HepG2 (cell line): ENCODE measurements at regions not wholly inside any gene's neighbourhood (a gene's known extent, or its start where the extent isn't known, plus 50 kb on each side); places are given as distances from the start of the nearest gene placed in this dataset.
A peak's percentile ranks its signal among the peaks of the same experiment; 100 is the strongest.

Experiments
- ATAC-seq: fragments of 200-7000 bp; cut with Tn5 transposase; 3 replicates; pipeline ENCODE4 v1.9.1; 2020; ENCODE audit warnings: mild to moderate bottlenecking, moderate library complexity
- BruUV-seq: library from RNA; stranded (reverse); fragments of 400-500 nt; replicated peaks from 2 replicates; lab custom pipeline; 2021; lab: Mats Ljungman, UMichigan
- CTCF ChIA-PET: fragments of 300-600 bp; formaldehyde crosslinking; extraction: SDS; loops from one replicate; lab custom pipeline; 2021; ENCODE audit warnings: low total read pairs, inconsistent platforms, low intra/inter-chr PET ratio; lab: Yijun Ruan, JAX
- POLR2A ChIA-PET: fragments of 350-600 bp; sonication (Branson Sonifier 250); formaldehyde crosslinking; loops from one replicate; lab custom pipeline; 2020; ENCODE audit warnings: antibody characterized with exemption, inconsistent platforms; lab: Yijun Ruan, JAX
- DNase-seq: peaks from one replicate; pipeline ENCODE4 v3.0.0-alpha.2; 2015; ENCODE audit warnings: low spot score
- FAIRE-seq: peaks from 3 replicates; lab custom pipeline; 2011; peaks lifted over from hg19 to GRCh38; lab: Jason Lieb, UNC
- H2AFZ ChIP-seq: one replicate; pipeline ENCODE4 v1.6.1; 2011; ENCODE audit warnings: low read length, inconsistent platforms
- H3K27ac ChIP-seq: fragments of 300-600 bp; 3 replicates; pipeline ENCODE4 v1.8.0; 2011; ENCODE audit warnings: mixed run types, mild to moderate bottlenecking, mixed read lengths, low read length, inconsistent platforms; ENCODE audit not compliant: insufficient read depth; ENCODE audit errors: extremely low read length
- H3K27me3 ChIP-seq, 2 experiments: fragments of 200-600 bp in 1 of 2; 2 replicates in 1 of 2; 3 replicates in 1 of 2; pipeline versions ENCODE4 v1.6.0 to v1.8.0; 2011; ENCODE audit warnings: low read length in 2 of 2, mild to moderate bottlenecking in 2 of 2, moderate library complexity in 2 of 2, inconsistent platforms in 1 of 2; ENCODE audit not compliant: insufficient read depth in 2 of 2, control insufficient read depth in 1 of 2
- H3K36me3 ChIP-seq, 2 experiments: fragments of 200-600 bp in 1 of 2; replicated peaks in 1 of 2; 2 replicates in 1 of 2; 3 replicates in 1 of 2; pipeline versions ENCODE4 v1.5.1 to v1.8.0; 2011; ENCODE audit warnings: low read length in 2 of 2, inconsistent platforms in 1 of 2; ENCODE audit not compliant: insufficient read depth in 2 of 2, control insufficient read depth in 1 of 2
- H3K4me1 ChIP-seq: 2 replicates; pipeline ENCODE4 v1.5.1; 2012; ENCODE audit warnings: low read length, inconsistent platforms; ENCODE audit not compliant: insufficient read depth
- H3K4me2 ChIP-seq: 2 replicates; pipeline ENCODE4 v1.6.0; 2011; ENCODE audit warnings: low read depth, low read length, inconsistent platforms
- H3K4me3 ChIP-seq, 3 experiments: fragments of 200-600 bp in 1 of 3; sonication (generic), shearing (Covaris generic) in 1 of 3; replicated peaks in 1 of 3; 2 replicates each; pipeline ENCODE4 v1.5.1; 2011 to 2016; ENCODE audit warnings: low read length in 3 of 3, inconsistent platforms in 2 of 3, low read depth in 2 of 3, mild to moderate bottlenecking in 2 of 3, control low read depth in 1 of 3, mixed read lengths in 1 of 3; ENCODE audit not compliant: insufficient read depth in 1 of 3
- H3K79me2 ChIP-seq: one replicate; pipeline ENCODE4 v1.6.1; 2011; ENCODE audit warnings: low read length, inconsistent platforms; ENCODE audit not compliant: insufficient read depth
- H3K9ac ChIP-seq: 2 replicates; pipeline ENCODE4 v1.6.0; 2011; ENCODE audit warnings: mild to moderate bottlenecking, low read depth, low read length, inconsistent platforms; ENCODE audit not compliant: insufficient read depth
- H3K9me3 ChIP-seq: 2 replicates; pipeline ENCODE4 v1.5.1; 2012; ENCODE audit warnings: mild to moderate bottlenecking, low read length
- H4K20me1 ChIP-seq: 2 replicates; pipeline ENCODE4 v1.6.0; 2011; ENCODE audit warnings: inconsistent platforms, mild to moderate bottlenecking, low read length, moderate library complexity; ENCODE audit not compliant: insufficient read depth
- CEBPG ChIP-seq: IDR thresholded peaks from 2 replicates; pipeline ENCODE4 v1.6.1; 2016
- ERF ChIP-seq: IDR thresholded peaks from 2 replicates; pipeline ENCODE4 v1.6.1; 2018; ENCODE audit warnings: missing biosample characterization, missing genetic modification reagents
- FOXP1 ChIP-seq, 2 experiments: fragments of 450-650 bp in 1 of 2; IDR thresholded peaks; 2 replicates each; pipeline ENCODE4 v1.6.1; 2017 to 2018; ENCODE audit warnings: antibody characterized with exemption in 1 of 2
- HNF4A ChIP-seq: sonication (generic); formaldehyde crosslinking; IDR thresholded peaks from 2 replicates; pipeline ENCODE4 v1.4.0; 2020; ENCODE audit warnings: missing genetic modification reagents
- NR2F1 ChIP-seq, 2 experiments: fragments of 450-650 bp in 1 of 2; formaldehyde crosslinking in 1 of 2; IDR thresholded peaks; 2 replicates each; pipeline versions ENCODE4 v1.5.0 to v1.6.1; 2016 to 2020; ENCODE audit warnings: mild to moderate bottlenecking in 1 of 2, missing compliant biosample characterization in 1 of 2, missing genetic modification reagents in 1 of 2, moderate library complexity in 1 of 2
- PAXIP1 ChIP-seq: sonication (generic); formaldehyde crosslinking; conservative IDR thresholded peaks from 2 replicates; pipeline ENCODE4 v1.4.0; 2020; ENCODE audit warnings: mild to moderate bottlenecking, missing genetic modification reagents, moderate library complexity
- WGBS: methylation state at CpG from one replicate; pipeline ENCODE4 v1.1.6; 2017; ENCODE audit warnings: low lambda C conversion rate; 5-methylcytosine and 5-hydroxymethylcytosine counted together
- in situ Hi-C: cut with HindIII; loops from 2 replicates; pipeline ENCODE4 v1.10.0; 2017; ENCODE audit warnings: low pct_unique_long_range_greater_than_20kb; ENCODE audit not compliant: extremely low pct_ligation_motif_present
- intact Hi-C: fragments of 100-400 bp; cut with micrococcal nuclease; formaldehyde crosslinking; loops from one replicate; pipeline ENCODE4 v1.10.0; 2022; ENCODE audit not compliant: unreplicated experiment
- TF ChIP-seq, protein P1 (sequence below), 2 experiments: sonication (generic) in 1 of 2; formaldehyde crosslinking in 1 of 2; IDR thresholded peaks; 2 replicates each; pipeline versions ENCODE4 v1.4.0 to v1.6.1; 2016 to 2020; ENCODE audit warnings: borderline replicate concordance in 1 of 2, low read depth in 1 of 2, mild to moderate bottlenecking in 1 of 2, missing genetic modification reagents in 1 of 2
- TF ChIP-seq, protein P2 (sequence below): sonication (generic); formaldehyde crosslinking; IDR thresholded peaks from 2 replicates; pipeline ENCODE4 v1.4.0; 2020; ENCODE audit warnings: missing genetic modification reagents, mild to moderate bottlenecking, borderline replicate concordance
- TF ChIP-seq, protein P3 (sequence below): sonication (generic); IDR thresholded peaks from 2 replicates; pipeline ENCODE4 v1.6.1; 2016; ENCODE audit warnings: low read depth, borderline replicate concordance

DNA sequence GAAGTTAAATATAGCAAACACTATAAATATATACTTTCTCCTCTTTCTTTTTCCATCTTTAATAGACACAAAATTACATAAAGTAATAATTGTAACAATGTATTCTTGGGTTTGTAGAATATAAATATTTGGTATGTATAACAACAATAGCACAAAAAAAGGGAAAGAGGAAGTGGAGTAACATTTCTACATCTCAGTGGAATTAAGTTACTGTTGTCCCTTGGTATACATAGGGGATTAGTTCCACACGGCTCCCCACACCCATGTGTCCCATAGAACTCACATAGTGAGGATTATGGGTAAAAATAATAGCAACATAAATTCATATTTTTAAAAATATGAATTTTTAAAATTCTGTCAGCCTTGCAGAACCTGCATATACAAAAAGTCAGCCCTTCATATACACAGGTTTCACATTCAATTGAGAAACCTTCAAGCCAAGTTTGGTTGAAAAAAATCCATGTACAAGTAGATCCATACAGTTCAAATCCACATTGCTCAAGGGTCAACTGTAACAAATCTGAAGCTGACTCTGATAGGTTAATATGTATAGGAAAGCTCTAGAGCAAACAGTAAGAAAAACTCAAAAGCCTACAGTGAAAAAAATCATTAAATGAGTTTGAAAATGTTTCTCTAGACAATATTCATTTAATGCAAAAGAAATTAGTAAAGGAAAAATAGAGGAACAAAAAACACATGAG, 92.4 kb downstream of the HYCC1 start:
- Histone ChIP-seq H3K9ac (no peak overlapping the region), H3K79me2 (no peaks in the 10 kb centered on the region), H3K4me1 (peaks cover 13% of the 10 kb centered on the region), H3K27ac (no peak overlapping the region), H3K4me2 (0 out of 2 replicates have a peak overlapping the region, but pooled peaks have one; percentile 4), H3K9me3 (no peaks in the 10 kb centered on the region), H3K4me3 (no peak overlapping the region), H2AFZ (no peak overlapping the region), H4K20me1 (no peaks in the 10 kb centered on the region), H3K36me3 (no peaks in the 10 kb centered on the region), H3K27me3 (no peaks in the 10 kb centered on the region)
- peak; percentile 91 for ATAC-seq
- CTCF ChIA-PET = no interaction called here
- in situ Hi-C loops (no loop called here), intact Hi-C loops (no loop called here)
- BruUV-seq = no TSS peak
- POLR2A ChIA-PET = no interaction called here
- 32% methylated on average over 1 of the region's 1 CpG for WGBS
- peak; percentile 32 for FAIRE-seq
- TF ChIP-seq CEBPG (CRISPR knock-in tag) (0 out of 2 replicates have a peak, but pooled peaks have one; percentile 16), ERF (CRISPR knock-in tag) (no peak), PAXIP1 (CRISPR knock-in tag) (0 out of 2 replicates have a peak, but pooled peaks have one; percentile 26), HNF4A (CRISPR knock-in tag) (peak; percentile 38), FOXP1 (IDR thresholded peaks at IDR 0.05) (no peak), FOXP1 (CRISPR knock-in tag; IDR thresholded peaks at IDR 0.05) (no peak), NR2F1 (CRISPR knock-in tag; IDR thresholded peaks at IDR 0.05) (peak in 1 of 2 experiments; percentile 33; a peak in 1 of 4 replicates)
- TF ChIP-seq, protein P1, sequence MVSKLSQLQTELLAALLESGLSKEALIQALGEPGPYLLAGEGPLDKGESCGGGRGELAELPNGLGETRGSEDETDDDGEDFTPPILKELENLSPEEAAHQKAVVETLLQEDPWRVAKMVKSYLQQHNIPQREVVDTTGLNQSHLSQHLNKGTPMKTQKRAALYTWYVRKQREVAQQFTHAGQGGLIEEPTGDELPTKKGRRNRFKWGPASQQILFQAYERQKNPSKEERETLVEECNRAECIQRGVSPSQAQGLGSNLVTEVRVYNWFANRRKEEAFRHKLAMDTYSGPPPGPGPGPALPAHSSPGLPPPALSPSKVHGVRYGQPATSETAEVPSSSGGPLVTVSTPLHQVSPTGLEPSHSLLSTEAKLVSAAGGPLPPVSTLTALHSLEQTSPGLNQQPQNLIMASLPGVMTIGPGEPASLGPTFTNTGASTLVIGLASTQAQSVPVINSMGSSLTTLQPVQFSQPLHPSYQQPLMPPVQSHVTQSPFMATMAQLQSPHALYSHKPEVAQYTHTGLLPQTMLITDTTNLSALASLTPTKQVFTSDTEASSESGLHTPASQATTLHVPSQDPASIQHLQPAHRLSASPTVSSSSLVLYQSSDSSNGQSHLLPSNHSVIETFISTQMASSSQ (IDR thresholded peaks at IDR 0.05; ENCODE audit: low read depth) = no peak
- TF ChIP-seq, protein P1 (CRISPR knock-in tag; IDR thresholded peaks at IDR 0.05; ENCODE audit: borderline replicate concordance) = no peak
- TF ChIP-seq, protein P2, sequence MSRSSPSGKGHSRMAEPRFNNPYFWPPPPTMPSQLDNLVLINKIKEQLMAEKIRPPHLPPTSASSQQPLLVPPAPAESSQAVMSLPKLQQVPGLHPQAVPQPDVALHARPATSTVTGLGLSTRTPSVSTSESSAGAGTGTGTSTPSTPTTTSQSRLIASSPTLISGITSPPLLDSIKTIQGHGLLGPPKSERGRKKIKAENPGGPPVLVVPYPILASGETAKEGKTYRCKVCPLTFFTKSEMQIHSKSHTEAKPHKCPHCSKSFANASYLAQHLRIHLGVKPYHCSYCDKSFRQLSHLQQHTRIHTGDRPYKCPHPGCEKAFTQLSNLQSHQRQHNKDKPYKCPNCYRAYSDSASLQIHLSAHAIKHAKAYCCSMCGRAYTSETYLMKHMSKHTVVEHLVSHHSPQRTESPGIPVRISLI (CRISPR knock-in tag) = 0 out of 2 replicates have a peak, but pooled peaks have one; percentile 34
- TF ChIP-seq, protein P3, sequence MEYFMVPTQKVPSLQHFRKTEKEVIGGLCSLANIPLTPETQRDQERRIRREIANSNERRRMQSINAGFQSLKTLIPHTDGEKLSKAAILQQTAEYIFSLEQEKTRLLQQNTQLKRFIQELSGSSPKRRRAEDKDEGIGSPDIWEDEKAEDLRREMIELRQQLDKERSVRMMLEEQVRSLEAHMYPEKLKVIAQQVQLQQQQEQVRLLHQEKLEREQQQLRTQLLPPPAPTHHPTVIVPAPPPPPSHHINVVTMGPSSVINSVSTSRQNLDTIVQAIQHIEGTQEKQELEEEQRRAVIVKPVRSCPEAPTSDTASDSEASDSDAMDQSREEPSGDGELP = no peak
- DNase-seq = peak; percentile 23
